ENCODE measurements at regions not wholly inside any gene's neighbourhood (a gene's known extent, or its start where the extent isn't known, plus 50 kb on each side); places are given as distances from the start of the nearest gene placed in this dataset.

DNA sequence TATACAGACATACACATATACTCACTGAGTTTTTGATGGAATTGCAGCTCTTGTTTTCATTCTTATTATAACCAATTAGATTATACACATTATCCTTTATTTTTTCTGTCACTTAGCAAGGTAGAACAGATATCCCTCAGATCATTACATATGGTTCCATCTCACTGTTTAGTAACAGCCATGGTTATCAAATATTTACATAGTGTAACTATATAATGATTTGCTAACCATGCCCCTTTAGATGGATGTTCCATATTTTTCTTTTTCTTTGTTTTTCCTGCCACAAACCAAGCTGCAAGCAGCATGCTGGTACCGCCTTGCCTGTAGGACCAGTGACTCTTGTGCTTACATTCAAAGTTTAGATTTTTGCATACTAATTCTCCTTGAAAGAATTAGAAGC is 163.4 kb upstream of the NFE2L3 start:
- TF ChIP-seq, protein P1, sequence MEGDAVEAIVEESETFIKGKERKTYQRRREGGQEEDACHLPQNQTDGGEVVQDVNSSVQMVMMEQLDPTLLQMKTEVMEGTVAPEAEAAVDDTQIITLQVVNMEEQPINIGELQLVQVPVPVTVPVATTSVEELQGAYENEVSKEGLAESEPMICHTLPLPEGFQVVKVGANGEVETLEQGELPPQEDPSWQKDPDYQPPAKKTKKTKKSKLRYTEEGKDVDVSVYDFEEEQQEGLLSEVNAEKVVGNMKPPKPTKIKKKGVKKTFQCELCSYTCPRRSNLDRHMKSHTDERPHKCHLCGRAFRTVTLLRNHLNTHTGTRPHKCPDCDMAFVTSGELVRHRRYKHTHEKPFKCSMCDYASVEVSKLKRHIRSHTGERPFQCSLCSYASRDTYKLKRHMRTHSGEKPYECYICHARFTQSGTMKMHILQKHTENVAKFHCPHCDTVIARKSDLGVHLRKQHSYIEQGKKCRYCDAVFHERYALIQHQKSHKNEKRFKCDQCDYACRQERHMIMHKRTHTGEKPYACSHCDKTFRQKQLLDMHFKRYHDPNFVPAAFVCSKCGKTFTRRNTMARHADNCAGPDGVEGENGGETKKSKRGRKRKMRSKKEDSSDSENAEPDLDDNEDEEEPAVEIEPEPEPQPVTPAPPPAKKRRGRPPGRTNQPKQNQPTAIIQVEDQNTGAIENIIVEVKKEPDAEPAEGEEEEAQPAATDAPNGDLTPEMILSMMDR (IDR thresholded peaks at IDR 0.05): no peak
- no peak overlapping the region for H3K27ac Mint-ChIP-seq
- peaks cover 25% of the 10 kb centered on the region for H3K9me3 Mint-ChIP-seq
- no peaks in the 10 kb centered on the region for H3K36me3 Mint-ChIP-seq (ENCODE audit: low read depth)
- H3K4me3 Mint-ChIP-seq: no peak overlapping the region
- no peaks in the 10 kb centered on the region; the same call in 1 of the 2 replicates for H3K27me3 Mint-ChIP-seq (ENCODE audit: insufficient read depth)
- H3K4me1 Mint-ChIP-seq (ENCODE audit: low read depth): no peaks in the 10 kb centered on the region
- no peak for DNase-seq

DNA sequence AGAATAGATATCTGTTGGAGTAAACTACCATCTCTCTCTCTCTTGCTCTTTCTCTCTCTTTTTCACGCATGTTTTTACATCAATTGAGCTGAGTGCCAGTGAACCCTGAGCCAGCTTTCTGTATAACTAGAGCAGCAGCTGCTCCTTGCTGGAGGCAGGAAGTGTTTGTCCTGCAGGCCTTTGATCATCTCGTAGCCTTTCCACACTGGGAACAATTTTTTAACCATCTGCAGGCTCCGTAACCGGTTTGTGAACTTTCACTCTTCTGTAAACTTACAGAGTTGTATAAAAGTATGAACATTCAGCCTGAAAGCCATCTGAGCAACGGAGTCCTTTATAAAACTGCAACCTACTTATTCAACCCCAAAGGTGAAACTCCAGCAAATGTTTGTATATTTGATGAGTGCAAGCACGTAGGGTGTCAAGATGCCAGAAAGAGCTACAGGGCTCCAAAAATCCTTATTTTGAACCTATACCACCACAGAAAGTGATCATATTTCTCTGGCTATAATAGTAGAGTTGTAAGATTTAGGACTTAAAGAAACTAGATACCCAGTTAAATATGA is 162.8 kb upstream of the NFE2L3 start:
- Mint-ChIP-seq H3K9me3 (peaks cover 25% of the 10 kb centered on the region), H3K4me1 (ENCODE audit: low read depth) (no peaks in the 10 kb centered on the region), H3K36me3 (ENCODE audit: low read depth) (no peaks in the 10 kb centered on the region), H3K27me3 (ENCODE audit: insufficient read depth) (no peaks in the 10 kb centered on the region; the same call in 1 of the 2 replicates), H3K4me3 (no peak overlapping the region), H3K27ac (no peak overlapping the region)
- TF ChIP-seq, protein P1 (IDR thresholded peaks at IDR 0.05): no peak
- no peak for DNase-seq

DNA sequence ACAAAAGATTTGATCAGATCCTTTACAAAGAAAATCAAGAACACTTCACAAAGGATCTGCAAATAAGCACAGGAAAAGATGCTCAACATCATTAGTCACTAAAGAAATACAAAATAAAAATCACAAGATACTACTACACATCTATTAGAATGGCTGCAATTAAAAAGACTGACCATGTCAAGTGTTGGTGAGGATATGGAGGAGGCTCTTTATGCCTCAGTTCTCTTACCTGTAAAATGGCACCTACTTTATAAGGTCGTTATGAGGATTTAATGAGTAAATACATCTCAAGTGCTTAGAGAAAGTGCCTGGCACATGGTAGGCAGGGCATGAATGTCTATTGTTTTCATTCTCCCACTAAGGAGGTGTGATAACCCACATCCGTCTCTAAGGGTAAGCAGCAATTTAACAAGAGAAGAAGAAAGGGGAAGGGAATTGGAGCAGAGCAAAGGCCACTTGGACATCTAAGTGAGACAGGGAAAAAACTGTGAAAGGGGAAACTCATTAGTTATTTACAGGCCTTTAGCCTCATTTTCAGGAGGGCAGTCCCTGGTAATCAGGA is 157.5 kb upstream of the NFE2L3 start:
- peaks cover 2% of the 10 kb centered on the region; the same call in 1 of the 2 replicates for H3K27me3 Mint-ChIP-seq (ENCODE audit: insufficient read depth)
- no peak overlapping the region for H3K27ac Mint-ChIP-seq
- peaks cover 19% of the 10 kb centered on the region for H3K9me3 Mint-ChIP-seq
- no peaks in the 10 kb centered on the region for H3K4me1 Mint-ChIP-seq (ENCODE audit: low read depth)
- DNase-seq: no peak
- no peak overlapping the region for H3K4me3 Mint-ChIP-seq
- H3K36me3 Mint-ChIP-seq (ENCODE audit: low read depth): no peaks in the 10 kb centered on the region
- TF ChIP-seq, protein P1 (IDR thresholded peaks at IDR 0.05): no peak

DNA sequence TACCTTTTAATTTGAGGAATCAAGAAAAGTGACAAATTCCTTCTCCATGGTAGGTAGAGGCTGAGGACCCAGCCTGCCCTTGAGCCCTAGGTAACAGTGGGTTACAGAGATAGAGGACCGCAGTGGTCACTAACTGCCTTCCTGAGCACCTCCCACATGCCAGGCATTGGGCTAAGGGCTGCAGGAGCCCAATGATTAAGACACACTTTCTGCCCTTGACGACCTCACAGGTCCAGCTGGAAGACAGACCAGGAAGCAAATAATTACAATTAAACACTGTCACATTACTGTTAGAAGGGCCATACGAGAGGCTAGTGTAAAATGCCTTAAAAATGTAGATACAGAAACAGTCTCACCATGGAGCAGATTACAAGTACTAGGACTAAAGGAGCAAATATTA is 156.8 kb upstream of the NFE2L3 start:
- no peak overlapping the region for H3K27ac Mint-ChIP-seq
- no peaks in the 10 kb centered on the region for H3K4me1 Mint-ChIP-seq (ENCODE audit: low read depth)
- peaks cover 2% of the 10 kb centered on the region; the same call in 1 of the 2 replicates for H3K27me3 Mint-ChIP-seq (ENCODE audit: insufficient read depth)
- H3K36me3 Mint-ChIP-seq (ENCODE audit: low read depth): no peaks in the 10 kb centered on the region
- peaks cover 14% of the 10 kb centered on the region for H3K9me3 Mint-ChIP-seq
- DNase-seq: no peak
- TF ChIP-seq, protein P1 (IDR thresholded peaks at IDR 0.05): no peak
- no peak overlapping the region for H3K4me3 Mint-ChIP-seq

DNA sequence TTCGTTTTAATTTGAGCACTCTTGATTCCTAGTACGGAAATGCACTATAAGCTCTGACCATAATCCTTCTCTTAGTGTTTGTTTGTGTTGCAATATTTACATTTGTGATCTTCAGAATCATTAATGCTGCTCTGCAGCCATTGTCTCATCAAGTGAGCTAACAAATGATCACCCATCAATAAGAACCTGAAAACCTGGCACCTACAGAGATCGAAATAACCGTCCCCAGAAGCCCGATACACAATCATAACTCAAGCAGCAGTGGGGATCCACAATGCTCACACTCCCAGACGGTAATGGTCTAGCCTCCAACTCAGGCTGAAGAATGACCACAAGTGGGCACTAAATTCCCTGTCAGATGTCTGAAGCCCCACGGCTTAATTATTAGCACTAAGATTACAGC is 156.0 kb upstream of the NFE2L3 start:
- DNase-seq: no peak
- Mint-ChIP-seq H3K4me3 (no peak overlapping the region), H3K4me1 (ENCODE audit: low read depth) (no peaks in the 10 kb centered on the region), H3K27me3 (ENCODE audit: insufficient read depth) (peaks cover 2% of the 10 kb centered on the region; the same call in 1 of the 2 replicates), H3K36me3 (ENCODE audit: low read depth) (no peaks in the 10 kb centered on the region), H3K9me3 (peaks cover 19% of the 10 kb centered on the region), H3K27ac (no peak overlapping the region)
- TF ChIP-seq, protein P1 (IDR thresholded peaks at IDR 0.05): no peak

All from HFFc6 (cell line).